Neural cell (in vitro differentiated cells): ENCODE measurements at regions not wholly inside any gene's neighbourhood (a gene's known extent, or its start where the extent isn't known, plus 50 kb on each side); places are given as distances from the start of the nearest gene placed in this dataset.

Experiments
- EP300 ChIP-seq: fragments of 450-650 bp; conservative IDR thresholded peaks from 2 replicates; pipeline ENCODE4 v1.6.1; 2014; ENCODE audit warnings: antibody characterized with exemption, mild to moderate bottlenecking, moderate library complexity; ENCODE audit not compliant: poor library complexity, severe bottlenecking
- EZH2 ChIP-seq: fragments of 200-600, 300-800 bp; shearing (Covaris generic), sonication (generic); IDR thresholded peaks from 2 replicates; pipeline ENCODE4 v1.6.1; 2014; ENCODE audit warnings: antibody characterized with exemption, low read length, borderline replicate concordance, mild to moderate bottlenecking; ENCODE audit not compliant: insufficient read depth, poor library complexity, severe bottlenecking
- MXI1 ChIP-seq: fragments of 450-650 bp; conservative IDR thresholded peaks from 2 replicates; pipeline ENCODE4 v1.6.1; 2014; ENCODE audit warnings: antibody characterized with exemption, mild to moderate bottlenecking; ENCODE audit not compliant: poor library complexity, severe bottlenecking
- POLR2AphosphoS5 ChIP-seq: IDR thresholded peaks from 2 replicates; pipeline ENCODE4 v1.6.1; 2012
- RAD21 ChIP-seq: fragments of 450-650 bp; conservative IDR thresholded peaks from 2 replicates; pipeline ENCODE4 v1.6.1; 2014; ENCODE audit warnings: antibody characterized with exemption, mild to moderate bottlenecking, moderate library complexity
- SMC3 ChIP-seq: fragments of 450-650 bp; conservative IDR thresholded peaks from 2 replicates; pipeline ENCODE4 v1.6.1; 2014; ENCODE audit warnings: antibody characterized with exemption, mild to moderate bottlenecking, moderate library complexity; ENCODE audit not compliant: poor library complexity
- TAF1 ChIP-seq: IDR thresholded peaks from 2 replicates; pipeline ENCODE4 v1.6.1; 2012; ENCODE audit warnings: low read depth
- TF ChIP-seq, protein P1 (sequence below): fragments of 450-650 bp; IDR thresholded peaks from 2 replicates; pipeline ENCODE4 v1.5.1; 2014; ENCODE audit warnings: antibody characterized with exemption, mild to moderate bottlenecking, moderate library complexity; ENCODE audit not compliant: poor library complexity, severe bottlenecking
- TF ChIP-seq, protein P2 (sequence below): IDR thresholded peaks from 2 replicates; pipeline ENCODE4 v1.6.1; 2012; ENCODE audit warnings: borderline replicate concordance

DNA sequence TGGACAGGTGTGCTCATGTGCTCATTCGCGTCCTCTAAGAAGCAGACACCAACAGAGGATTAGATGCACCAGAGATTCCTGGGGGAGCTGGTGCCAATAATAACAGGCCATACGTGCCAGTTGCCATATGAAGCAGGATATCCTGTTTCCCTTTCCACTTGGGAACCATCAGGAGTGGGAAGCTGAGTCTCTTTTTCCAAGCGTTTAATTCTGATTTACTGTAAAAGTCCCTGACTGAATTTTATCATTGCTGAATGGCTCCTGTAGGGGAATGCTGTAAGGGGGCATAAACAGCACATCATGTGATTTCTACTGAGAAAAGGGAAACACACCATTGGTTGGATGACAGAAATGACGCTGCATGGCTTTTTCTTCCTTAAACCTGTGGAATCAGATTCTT is 113.3 kb downstream of the IRF8 start:
- TF ChIP-seq, protein P1, sequence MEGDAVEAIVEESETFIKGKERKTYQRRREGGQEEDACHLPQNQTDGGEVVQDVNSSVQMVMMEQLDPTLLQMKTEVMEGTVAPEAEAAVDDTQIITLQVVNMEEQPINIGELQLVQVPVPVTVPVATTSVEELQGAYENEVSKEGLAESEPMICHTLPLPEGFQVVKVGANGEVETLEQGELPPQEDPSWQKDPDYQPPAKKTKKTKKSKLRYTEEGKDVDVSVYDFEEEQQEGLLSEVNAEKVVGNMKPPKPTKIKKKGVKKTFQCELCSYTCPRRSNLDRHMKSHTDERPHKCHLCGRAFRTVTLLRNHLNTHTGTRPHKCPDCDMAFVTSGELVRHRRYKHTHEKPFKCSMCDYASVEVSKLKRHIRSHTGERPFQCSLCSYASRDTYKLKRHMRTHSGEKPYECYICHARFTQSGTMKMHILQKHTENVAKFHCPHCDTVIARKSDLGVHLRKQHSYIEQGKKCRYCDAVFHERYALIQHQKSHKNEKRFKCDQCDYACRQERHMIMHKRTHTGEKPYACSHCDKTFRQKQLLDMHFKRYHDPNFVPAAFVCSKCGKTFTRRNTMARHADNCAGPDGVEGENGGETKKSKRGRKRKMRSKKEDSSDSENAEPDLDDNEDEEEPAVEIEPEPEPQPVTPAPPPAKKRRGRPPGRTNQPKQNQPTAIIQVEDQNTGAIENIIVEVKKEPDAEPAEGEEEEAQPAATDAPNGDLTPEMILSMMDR = no peak
- no peak for TF ChIP-seq EZH2
- no peak for TF ChIP-seq POLR2AphosphoS5
- TF ChIP-seq, protein P2, sequence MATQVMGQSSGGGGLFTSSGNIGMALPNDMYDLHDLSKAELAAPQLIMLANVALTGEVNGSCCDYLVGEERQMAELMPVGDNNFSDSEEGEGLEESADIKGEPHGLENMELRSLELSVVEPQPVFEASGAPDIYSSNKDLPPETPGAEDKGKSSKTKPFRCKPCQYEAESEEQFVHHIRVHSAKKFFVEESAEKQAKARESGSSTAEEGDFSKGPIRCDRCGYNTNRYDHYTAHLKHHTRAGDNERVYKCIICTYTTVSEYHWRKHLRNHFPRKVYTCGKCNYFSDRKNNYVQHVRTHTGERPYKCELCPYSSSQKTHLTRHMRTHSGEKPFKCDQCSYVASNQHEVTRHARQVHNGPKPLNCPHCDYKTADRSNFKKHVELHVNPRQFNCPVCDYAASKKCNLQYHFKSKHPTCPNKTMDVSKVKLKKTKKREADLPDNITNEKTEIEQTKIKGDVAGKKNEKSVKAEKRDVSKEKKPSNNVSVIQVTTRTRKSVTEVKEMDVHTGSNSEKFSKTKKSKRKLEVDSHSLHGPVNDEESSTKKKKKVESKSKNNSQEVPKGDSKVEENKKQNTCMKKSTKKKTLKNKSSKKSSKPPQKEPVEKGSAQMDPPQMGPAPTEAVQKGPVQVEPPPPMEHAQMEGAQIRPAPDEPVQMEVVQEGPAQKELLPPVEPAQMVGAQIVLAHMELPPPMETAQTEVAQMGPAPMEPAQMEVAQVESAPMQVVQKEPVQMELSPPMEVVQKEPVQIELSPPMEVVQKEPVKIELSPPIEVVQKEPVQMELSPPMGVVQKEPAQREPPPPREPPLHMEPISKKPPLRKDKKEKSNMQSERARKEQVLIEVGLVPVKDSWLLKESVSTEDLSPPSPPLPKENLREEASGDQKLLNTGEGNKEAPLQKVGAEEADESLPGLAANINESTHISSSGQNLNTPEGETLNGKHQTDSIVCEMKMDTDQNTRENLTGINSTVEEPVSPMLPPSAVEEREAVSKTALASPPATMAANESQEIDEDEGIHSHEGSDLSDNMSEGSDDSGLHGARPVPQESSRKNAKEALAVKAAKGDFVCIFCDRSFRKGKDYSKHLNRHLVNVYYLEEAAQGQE = no peak
- TF ChIP-seq RAD21 = no peak
- no peak for TF ChIP-seq EP300
- no peak for TF ChIP-seq TAF1
- TF ChIP-seq SMC3 = no peak
- TF ChIP-seq MXI1 = no peak
